Liver (tissue), 8 donors: ENCODE measurements at regions not wholly inside any gene's neighbourhood (a gene's known extent, or its start where the extent isn't known, plus 50 kb on each side); places are given as distances from the start of the nearest gene placed in this dataset.

Experiments
- DNase-seq: peaks from one replicate; pipeline ENCODE4 v3.0.0-alpha.2; 2017; ENCODE audit warnings: low spot score
- H3K27ac ChIP-seq, 2 donors: one replicate each; pipeline ENCODE4 v1.7.0; 2013; ENCODE audit warnings: inconsistent platforms in 2 of 2, low read length in 2 of 2, control low read depth in 1 of 2, low read depth in 1 of 2, mild to moderate bottlenecking in 1 of 2
- H3K27me3 ChIP-seq, 4 donors: one replicate each; pipeline versions ENCODE4 v1.6.1 to v1.7.0; 2013; ENCODE audit warnings: low read length in 3 of 4, inconsistent platforms in 1 of 4, mild to moderate bottlenecking in 1 of 4, moderate library complexity in 1 of 4; ENCODE audit not compliant: control insufficient read depth in 4 of 4, insufficient read depth in 4 of 4
- H3K36me3 ChIP-seq, 4 donors: one replicate each; pipeline versions ENCODE4 v1.6.1 to v1.7.0; 2013; ENCODE audit warnings: low read length in 3 of 4, mild to moderate bottlenecking in 3 of 4, low read depth in 1 of 4, moderate library complexity in 1 of 4; ENCODE audit not compliant: control insufficient read depth in 4 of 4, insufficient read depth in 3 of 4
- H3K4me1 ChIP-seq, 4 donors: one replicate each; pipeline versions ENCODE4 v1.6.1 to v1.7.0; 2013; ENCODE audit warnings: low read length in 3 of 4, mild to moderate bottlenecking in 3 of 4, moderate library complexity in 1 of 4; ENCODE audit not compliant: control insufficient read depth in 4 of 4, insufficient read depth in 4 of 4
- H3K4me3 ChIP-seq, 3 donors: one replicate each; pipeline versions ENCODE4 v1.6.1 to v1.7.0; 2013; ENCODE audit warnings: low read length in 3 of 3, control low read depth in 1 of 3, low read depth in 1 of 3, mild to moderate bottlenecking in 1 of 3
- H3K9ac ChIP-seq, 2 donors: one replicate each; pipeline ENCODE4 v1.7.0; 2013; ENCODE audit warnings: low read length in 2 of 2, mild to moderate bottlenecking in 2 of 2, moderate library complexity in 2 of 2, control low read depth in 1 of 2, low read depth in 1 of 2
- H3K9me3 ChIP-seq, 4 donors: one replicate each; pipeline versions ENCODE4 v1.6.1 to v1.7.0; 2013; ENCODE audit warnings: low read length in 3 of 4; ENCODE audit not compliant: control insufficient read depth in 4 of 4
- FOXA1 ChIP-seq: IDR thresholded peaks from 2 replicates; pipeline ENCODE4 v1.6.1; 2016; ENCODE audit warnings: antibody characterized with exemption
- FOXA2 ChIP-seq: IDR thresholded peaks from 2 replicates; pipeline ENCODE4 v1.6.1; 2016; ENCODE audit warnings: antibody characterized with exemption
- GABPA ChIP-seq, 2 donors: IDR thresholded peaks in 1 of 2; conservative IDR thresholded peaks in 1 of 2; 2 replicates each; pipeline ENCODE4 v1.6.1; 2016; ENCODE audit warnings: antibody characterized with exemption in 2 of 2, mild to moderate bottlenecking in 1 of 2, moderate library complexity in 1 of 2
- HNF4G ChIP-seq: IDR thresholded peaks from 2 replicates; pipeline ENCODE4 v1.6.1; 2016; ENCODE audit warnings: antibody characterized with exemption
- JUND ChIP-seq, 2 donors: IDR thresholded peaks; 2 replicates each; pipeline ENCODE4 v1.6.1; 2016; ENCODE audit warnings: antibody characterized with exemption in 2 of 2
- NR2F2 ChIP-seq: IDR thresholded peaks from 2 replicates; pipeline ENCODE4 v1.6.1; 2016; ENCODE audit warnings: antibody characterized with exemption
- RAD21 ChIP-seq, 2 donors: IDR thresholded peaks; 2 replicates each; pipeline ENCODE4 v1.6.1; 2016; ENCODE audit warnings: antibody characterized with exemption in 2 of 2, mild to moderate bottlenecking in 2 of 2
- RXRA ChIP-seq, 2 donors: IDR thresholded peaks; 2 replicates each; pipeline ENCODE4 v1.6.1; 2017 to 2018; ENCODE audit warnings: antibody characterized with exemption in 2 of 2, mild to moderate bottlenecking in 1 of 2
- SP1 ChIP-seq: IDR thresholded peaks from 2 replicates; pipeline ENCODE4 v1.6.1; 2018; ENCODE audit warnings: antibody characterized with exemption, mild to moderate bottlenecking
- TAF1 ChIP-seq: conservative IDR thresholded peaks from 2 replicates; pipeline ENCODE4 v1.6.1; 2016; ENCODE audit warnings: antibody characterized with exemption, mild to moderate bottlenecking
- ZBTB33 ChIP-seq: IDR thresholded peaks from 2 replicates; pipeline ENCODE4 v1.6.1; 2016; ENCODE audit warnings: antibody characterized with exemption
- WGBS: extraction: QIAGEN DNeasy Blood & Tissue Kit; methylation state at CpG from one replicate; pipeline ENCODE4 v1.1.7; 2013; 5-methylcytosine and 5-hydroxymethylcytosine counted together
- TF ChIP-seq, protein P1 (sequence below): fragments of 150-350 bp; IDR thresholded peaks from 2 replicates; pipeline ENCODE4 v1.5.1; 2017; ENCODE audit warnings: improper control_type of control experiment, low read depth, low read length; ENCODE audit not compliant: missing input control
- TF ChIP-seq, protein P2 (sequence below): IDR thresholded peaks from 2 replicates; pipeline ENCODE4 v1.6.1; 2016; ENCODE audit warnings: antibody characterized with exemption, mild to moderate bottlenecking
- donor health status: healthy.
- donor health status: healthy.
- donor health status: healthy.
- donor health status: healthy.
- donor health status: healthy.

GRCh38 chr12:66041651-66042363 is 88.7 kb downstream of the LLPH start:
- no peaks in the 10 kb centered on the region for H3K27me3 ChIP-seq
- H3K9ac ChIP-seq: no peak overlapping the region
- no peaks in the 10 kb centered on the region for H3K4me1 ChIP-seq
- no peaks in the 10 kb centered on the region for H3K9me3 ChIP-seq
- TF ChIP-seq, protein P1, sequence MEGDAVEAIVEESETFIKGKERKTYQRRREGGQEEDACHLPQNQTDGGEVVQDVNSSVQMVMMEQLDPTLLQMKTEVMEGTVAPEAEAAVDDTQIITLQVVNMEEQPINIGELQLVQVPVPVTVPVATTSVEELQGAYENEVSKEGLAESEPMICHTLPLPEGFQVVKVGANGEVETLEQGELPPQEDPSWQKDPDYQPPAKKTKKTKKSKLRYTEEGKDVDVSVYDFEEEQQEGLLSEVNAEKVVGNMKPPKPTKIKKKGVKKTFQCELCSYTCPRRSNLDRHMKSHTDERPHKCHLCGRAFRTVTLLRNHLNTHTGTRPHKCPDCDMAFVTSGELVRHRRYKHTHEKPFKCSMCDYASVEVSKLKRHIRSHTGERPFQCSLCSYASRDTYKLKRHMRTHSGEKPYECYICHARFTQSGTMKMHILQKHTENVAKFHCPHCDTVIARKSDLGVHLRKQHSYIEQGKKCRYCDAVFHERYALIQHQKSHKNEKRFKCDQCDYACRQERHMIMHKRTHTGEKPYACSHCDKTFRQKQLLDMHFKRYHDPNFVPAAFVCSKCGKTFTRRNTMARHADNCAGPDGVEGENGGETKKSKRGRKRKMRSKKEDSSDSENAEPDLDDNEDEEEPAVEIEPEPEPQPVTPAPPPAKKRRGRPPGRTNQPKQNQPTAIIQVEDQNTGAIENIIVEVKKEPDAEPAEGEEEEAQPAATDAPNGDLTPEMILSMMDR: no peak
- TF ChIP-seq TAF1 (no peak), SP1 (no peak)
- no peak for DNase-seq
- no peaks in the 10 kb centered on the region for H3K36me3 ChIP-seq
- no peak overlapping the region for H3K4me3 ChIP-seq
- WGBS: 91% methylated on average over 10 of the region's 10 CpGs
- no peak overlapping the region for H3K27ac ChIP-seq

- DNase-seq: no peak
- H3K36me3 ChIP-seq: no peaks in the 10 kb centered on the region
- no peak overlapping the region for H3K27ac ChIP-seq
- no peak for TF ChIP-seq HNF4G
- no peak for TF ChIP-seq NR2F2
- no peak for TF ChIP-seq RAD21 (IDR thresholded peaks at IDR 0.05)
- TF ChIP-seq, protein P2, sequence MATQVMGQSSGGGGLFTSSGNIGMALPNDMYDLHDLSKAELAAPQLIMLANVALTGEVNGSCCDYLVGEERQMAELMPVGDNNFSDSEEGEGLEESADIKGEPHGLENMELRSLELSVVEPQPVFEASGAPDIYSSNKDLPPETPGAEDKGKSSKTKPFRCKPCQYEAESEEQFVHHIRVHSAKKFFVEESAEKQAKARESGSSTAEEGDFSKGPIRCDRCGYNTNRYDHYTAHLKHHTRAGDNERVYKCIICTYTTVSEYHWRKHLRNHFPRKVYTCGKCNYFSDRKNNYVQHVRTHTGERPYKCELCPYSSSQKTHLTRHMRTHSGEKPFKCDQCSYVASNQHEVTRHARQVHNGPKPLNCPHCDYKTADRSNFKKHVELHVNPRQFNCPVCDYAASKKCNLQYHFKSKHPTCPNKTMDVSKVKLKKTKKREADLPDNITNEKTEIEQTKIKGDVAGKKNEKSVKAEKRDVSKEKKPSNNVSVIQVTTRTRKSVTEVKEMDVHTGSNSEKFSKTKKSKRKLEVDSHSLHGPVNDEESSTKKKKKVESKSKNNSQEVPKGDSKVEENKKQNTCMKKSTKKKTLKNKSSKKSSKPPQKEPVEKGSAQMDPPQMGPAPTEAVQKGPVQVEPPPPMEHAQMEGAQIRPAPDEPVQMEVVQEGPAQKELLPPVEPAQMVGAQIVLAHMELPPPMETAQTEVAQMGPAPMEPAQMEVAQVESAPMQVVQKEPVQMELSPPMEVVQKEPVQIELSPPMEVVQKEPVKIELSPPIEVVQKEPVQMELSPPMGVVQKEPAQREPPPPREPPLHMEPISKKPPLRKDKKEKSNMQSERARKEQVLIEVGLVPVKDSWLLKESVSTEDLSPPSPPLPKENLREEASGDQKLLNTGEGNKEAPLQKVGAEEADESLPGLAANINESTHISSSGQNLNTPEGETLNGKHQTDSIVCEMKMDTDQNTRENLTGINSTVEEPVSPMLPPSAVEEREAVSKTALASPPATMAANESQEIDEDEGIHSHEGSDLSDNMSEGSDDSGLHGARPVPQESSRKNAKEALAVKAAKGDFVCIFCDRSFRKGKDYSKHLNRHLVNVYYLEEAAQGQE: no peak
- no peak for TF ChIP-seq ZBTB33
- no peak for TF ChIP-seq TAF1
- TF ChIP-seq, protein P1: no peak
- no peak for TF ChIP-seq SP1
- no peak for TF ChIP-seq GABPA (IDR thresholded peaks at IDR 0.05 in 1 of 2, conservative IDR thresholded peaks at IDR 0.05 in 1 of 2)
- TF ChIP-seq JUND (IDR thresholded peaks at IDR 0.05): no peak
- TF ChIP-seq FOXA2: no peak
- no peak for TF ChIP-seq RXRA (IDR thresholded peaks at IDR 0.05)
- no peak for TF ChIP-seq FOXA1
- 73% methylated on average over 4 of the region's 4 CpGs for WGBS
- H3K4me3 ChIP-seq: no peak overlapping the region
- H3K9me3 ChIP-seq: no peaks in the 10 kb centered on the region
- H3K4me1 ChIP-seq: no peaks in the 10 kb centered on the region
- H3K27me3 ChIP-seq: no peaks in the 10 kb centered on the region
- H3K9ac ChIP-seq: no peak overlapping the region
Observed at GRCh38 chr12:66036317-66036716, 94.2 kb downstream of the LLPH start.
